Peyer's patch (tissue), 4 donors: ENCODE measurements at regions not wholly inside any gene's neighbourhood (a gene's known extent, or its start where the extent isn't known, plus 50 kb on each side); places are given as distances from the start of the nearest gene placed in this dataset.

Source experiments
- POLR2A ChIP-seq, 2 donors: fragments of 450-650 bp; IDR thresholded peaks; one replicate each; pipeline ENCODE4 v1.5.1; 2017; ENCODE audit warnings: antibody characterized with exemption in 2 of 2, mild to moderate bottlenecking in 2 of 2, moderate library complexity in 2 of 2
- TF ChIP-seq, protein P1 (sequence below), 6 experiments: fragments of 450-650 bp in 4 of 6; fragments of 200-600 bp in 2 of 6; sonication (generic) in 1 of 6; IDR thresholded peaks; one replicate each; pipeline ENCODE4 v1.5.1; 2017 to 2019; ENCODE audit warnings: antibody characterized with exemption in 6 of 6, mild to moderate bottlenecking in 3 of 6, moderate library complexity in 1 of 6

DNA sequence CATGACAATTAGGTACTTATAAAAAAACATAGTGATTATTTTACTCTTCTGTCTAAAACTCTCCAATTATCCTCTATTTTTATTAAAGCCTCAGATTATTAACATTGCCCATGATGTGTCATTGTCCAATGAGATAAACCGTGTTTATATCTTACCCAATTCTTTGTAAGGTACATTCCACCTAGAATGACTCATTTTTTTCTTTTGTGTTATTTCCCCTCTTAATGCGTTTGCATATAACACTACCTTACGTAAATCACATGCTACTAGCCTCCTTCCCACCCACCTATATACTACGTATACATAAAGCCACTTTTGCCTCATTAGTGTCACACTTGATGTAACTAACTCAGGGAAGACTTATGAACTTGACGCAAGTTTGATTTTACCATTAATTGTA is 336.3 kb upstream of the PTCHD4 start:
- TF ChIP-seq, protein P1, sequence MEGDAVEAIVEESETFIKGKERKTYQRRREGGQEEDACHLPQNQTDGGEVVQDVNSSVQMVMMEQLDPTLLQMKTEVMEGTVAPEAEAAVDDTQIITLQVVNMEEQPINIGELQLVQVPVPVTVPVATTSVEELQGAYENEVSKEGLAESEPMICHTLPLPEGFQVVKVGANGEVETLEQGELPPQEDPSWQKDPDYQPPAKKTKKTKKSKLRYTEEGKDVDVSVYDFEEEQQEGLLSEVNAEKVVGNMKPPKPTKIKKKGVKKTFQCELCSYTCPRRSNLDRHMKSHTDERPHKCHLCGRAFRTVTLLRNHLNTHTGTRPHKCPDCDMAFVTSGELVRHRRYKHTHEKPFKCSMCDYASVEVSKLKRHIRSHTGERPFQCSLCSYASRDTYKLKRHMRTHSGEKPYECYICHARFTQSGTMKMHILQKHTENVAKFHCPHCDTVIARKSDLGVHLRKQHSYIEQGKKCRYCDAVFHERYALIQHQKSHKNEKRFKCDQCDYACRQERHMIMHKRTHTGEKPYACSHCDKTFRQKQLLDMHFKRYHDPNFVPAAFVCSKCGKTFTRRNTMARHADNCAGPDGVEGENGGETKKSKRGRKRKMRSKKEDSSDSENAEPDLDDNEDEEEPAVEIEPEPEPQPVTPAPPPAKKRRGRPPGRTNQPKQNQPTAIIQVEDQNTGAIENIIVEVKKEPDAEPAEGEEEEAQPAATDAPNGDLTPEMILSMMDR (IDR thresholded peaks at IDR 0.05), result no peak
- TF ChIP-seq POLR2A (IDR thresholded peaks at IDR 0.05), result no peak
